ENCODE measurements at regions not wholly inside any gene's neighbourhood (a gene's known extent, or its start where the extent isn't known, plus 50 kb on each side); places are given as distances from the start of the nearest gene placed in this dataset.

DNA sequence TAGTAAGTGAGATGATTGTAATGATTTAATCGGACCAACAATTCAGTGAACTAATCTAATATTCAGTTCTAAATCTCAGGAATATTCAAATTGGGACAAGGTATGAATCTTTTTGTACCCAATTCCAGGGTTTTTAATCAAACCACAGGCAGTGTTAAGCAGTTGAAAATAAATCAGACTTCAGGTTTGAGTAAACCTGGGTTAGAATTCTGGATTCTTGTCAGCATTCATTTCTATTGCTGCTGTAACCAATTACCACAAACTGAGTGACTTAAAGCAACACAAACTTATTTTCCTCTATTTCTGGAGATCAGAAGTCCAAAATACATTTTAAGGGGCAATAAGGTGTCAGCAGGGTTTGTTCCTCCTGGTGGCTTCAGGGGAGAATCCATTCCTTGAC is 208.4 kb upstream of the ZPLD1 start:
- H3K36me3 ChIP-seq = no peaks in the 10 kb centered on the region
- TF ChIP-seq, protein P1, sequence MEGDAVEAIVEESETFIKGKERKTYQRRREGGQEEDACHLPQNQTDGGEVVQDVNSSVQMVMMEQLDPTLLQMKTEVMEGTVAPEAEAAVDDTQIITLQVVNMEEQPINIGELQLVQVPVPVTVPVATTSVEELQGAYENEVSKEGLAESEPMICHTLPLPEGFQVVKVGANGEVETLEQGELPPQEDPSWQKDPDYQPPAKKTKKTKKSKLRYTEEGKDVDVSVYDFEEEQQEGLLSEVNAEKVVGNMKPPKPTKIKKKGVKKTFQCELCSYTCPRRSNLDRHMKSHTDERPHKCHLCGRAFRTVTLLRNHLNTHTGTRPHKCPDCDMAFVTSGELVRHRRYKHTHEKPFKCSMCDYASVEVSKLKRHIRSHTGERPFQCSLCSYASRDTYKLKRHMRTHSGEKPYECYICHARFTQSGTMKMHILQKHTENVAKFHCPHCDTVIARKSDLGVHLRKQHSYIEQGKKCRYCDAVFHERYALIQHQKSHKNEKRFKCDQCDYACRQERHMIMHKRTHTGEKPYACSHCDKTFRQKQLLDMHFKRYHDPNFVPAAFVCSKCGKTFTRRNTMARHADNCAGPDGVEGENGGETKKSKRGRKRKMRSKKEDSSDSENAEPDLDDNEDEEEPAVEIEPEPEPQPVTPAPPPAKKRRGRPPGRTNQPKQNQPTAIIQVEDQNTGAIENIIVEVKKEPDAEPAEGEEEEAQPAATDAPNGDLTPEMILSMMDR (IDR thresholded peaks at IDR 0.05; ENCODE audit: low read depth, low read length) = no peak
- H3K4me3 ChIP-seq (ENCODE audit: low read depth, low read length) = no peak overlapping the region
- DNase-seq = no peak
- no peaks in the 10 kb centered on the region for H3K9me3 ChIP-seq (ENCODE audit: severe bottlenecking)
- H3K27me3 ChIP-seq (ENCODE audit: insufficient read depth, low read depth, severe bottlenecking) = no peaks in the 10 kb centered on the region
- H3K27ac ChIP-seq = no peak overlapping the region

DNA sequence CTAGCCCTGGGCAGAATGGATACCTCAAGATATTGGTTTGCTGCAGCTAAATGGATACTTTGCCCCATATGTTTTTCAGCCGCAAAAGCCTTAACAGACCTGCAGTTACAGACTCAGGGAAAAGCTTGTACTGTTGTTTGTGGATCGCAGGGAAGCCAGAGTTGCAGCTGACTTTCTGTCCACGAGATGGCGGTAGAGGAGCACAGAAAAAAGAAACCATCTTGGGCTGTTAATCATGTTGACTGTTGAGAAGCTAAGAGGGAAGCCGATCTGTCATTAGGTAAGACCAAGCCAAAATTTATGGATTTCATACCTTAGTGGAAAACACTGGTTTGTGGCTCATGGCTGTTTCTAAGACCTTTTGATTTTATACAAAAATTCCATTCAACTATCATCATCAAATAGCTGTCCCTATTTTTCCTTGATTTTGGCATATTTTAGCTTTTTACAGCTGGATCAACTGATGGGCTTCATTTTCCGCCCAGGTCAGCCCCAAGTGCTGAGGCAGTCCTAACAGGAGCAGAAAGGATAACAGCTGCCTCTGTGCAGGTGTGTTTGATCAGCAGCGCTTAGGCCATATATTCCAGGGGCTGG is 205.7 kb upstream of the ZPLD1 start:
- TF ChIP-seq, protein P1 (IDR thresholded peaks at IDR 0.05; ENCODE audit: low read depth, low read length) = peak; percentile 83
- peak; percentile 70 for DNase-seq
- no peaks in the 10 kb centered on the region for H3K27me3 ChIP-seq (ENCODE audit: insufficient read depth, low read depth, severe bottlenecking)
- no peak overlapping the region for H3K4me3 ChIP-seq (ENCODE audit: low read depth, low read length)
- no peaks in the 10 kb centered on the region for H3K36me3 ChIP-seq
- no peak overlapping the region; the same call in 1 of the 2 replicates for H3K27ac ChIP-seq
- no peaks in the 10 kb centered on the region for H3K9me3 ChIP-seq (ENCODE audit: severe bottlenecking)

DNA sequence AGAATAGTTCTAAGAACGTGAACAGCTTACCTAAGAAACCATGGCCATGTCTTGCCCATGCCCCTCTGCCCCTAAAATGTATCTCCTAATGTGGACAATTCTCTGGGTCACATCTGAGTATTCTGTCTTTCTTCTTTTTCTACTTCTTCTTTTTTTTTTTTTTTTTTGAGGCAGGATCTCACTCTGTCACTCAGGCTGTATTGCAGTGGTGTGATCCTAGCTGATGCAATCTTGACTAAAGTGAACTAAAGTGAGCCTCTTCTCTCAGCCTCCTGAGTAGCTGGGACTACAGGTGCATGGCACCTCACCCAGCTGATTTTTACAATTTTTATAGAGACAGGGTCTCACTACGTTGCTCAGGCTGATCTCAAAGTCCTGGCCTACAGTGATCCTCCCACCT is 204.8 kb upstream of the ZPLD1 start:
- no peak overlapping the region for H3K4me3 ChIP-seq (ENCODE audit: low read depth, low read length)
- no peaks in the 10 kb centered on the region for H3K27me3 ChIP-seq (ENCODE audit: insufficient read depth, low read depth, severe bottlenecking)
- no peak for DNase-seq
- no peak overlapping the region for H3K27ac ChIP-seq
- no peaks in the 10 kb centered on the region for H3K36me3 ChIP-seq
- no peaks in the 10 kb centered on the region for H3K9me3 ChIP-seq (ENCODE audit: severe bottlenecking)
- TF ChIP-seq, protein P1 (IDR thresholded peaks at IDR 0.05; ENCODE audit: low read depth, low read length) = no peak

DNA sequence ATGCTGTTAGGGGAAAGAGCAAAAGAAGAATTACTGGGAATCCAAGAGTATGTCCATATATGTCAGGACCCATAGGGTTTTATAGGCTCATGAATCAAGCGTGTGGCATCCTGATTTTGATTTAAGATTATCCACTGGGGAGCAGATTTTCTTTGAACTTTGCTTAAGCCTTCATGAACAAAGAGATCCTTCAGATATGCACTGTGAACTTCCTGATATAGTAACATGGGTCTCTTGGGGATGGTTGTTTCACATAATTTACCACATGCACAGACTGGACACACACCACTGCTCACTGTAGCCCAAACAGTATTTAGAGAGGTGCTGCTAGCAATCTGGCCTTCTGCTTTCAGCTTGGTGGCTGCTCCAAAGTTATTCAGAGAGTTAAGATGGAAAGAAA is 200.9 kb upstream of the ZPLD1 start:
- Histone ChIP-seq H3K27ac (no peak overlapping the region), H3K9me3 (ENCODE audit: severe bottlenecking) (no peaks in the 10 kb centered on the region), H3K36me3 (no peaks in the 10 kb centered on the region), H3K27me3 (ENCODE audit: insufficient read depth, low read depth, severe bottlenecking) (no peaks in the 10 kb centered on the region), H3K4me3 (ENCODE audit: low read depth, low read length) (no peak overlapping the region)
- no peak for DNase-seq
- TF ChIP-seq, protein P1 (IDR thresholded peaks at IDR 0.05; ENCODE audit: low read depth, low read length) = no peak

DNA sequence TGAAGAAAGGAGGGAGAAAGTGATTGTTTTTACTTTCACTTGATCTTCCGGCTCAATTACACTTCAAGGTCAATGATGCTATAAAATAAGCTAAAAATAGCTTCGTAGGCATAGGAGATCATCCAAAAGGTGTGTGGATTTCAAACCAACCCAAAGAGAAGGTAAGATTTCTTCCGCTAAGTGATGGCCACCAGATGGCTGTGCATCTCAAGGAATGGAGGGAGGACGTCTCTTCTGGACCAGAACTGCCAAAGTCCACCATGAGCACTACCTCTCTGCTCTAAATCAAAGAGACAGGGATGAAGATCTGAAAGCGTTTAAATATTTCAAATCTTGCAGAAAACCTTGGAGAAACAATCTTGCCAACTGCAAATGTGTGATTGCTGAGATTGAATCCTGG is 199.1 kb upstream of the ZPLD1 start:
- H3K27me3 ChIP-seq (ENCODE audit: insufficient read depth, low read depth, severe bottlenecking) = no peaks in the 10 kb centered on the region
- TF ChIP-seq, protein P1 (IDR thresholded peaks at IDR 0.05; ENCODE audit: low read depth, low read length) = peak; percentile 74
- DNase-seq = peak; percentile 56
- H3K36me3 ChIP-seq = no peaks in the 10 kb centered on the region
- H3K27ac ChIP-seq = no peak overlapping the region
- H3K4me3 ChIP-seq (ENCODE audit: low read depth, low read length) = no peak overlapping the region
- no peaks in the 10 kb centered on the region for H3K9me3 ChIP-seq (ENCODE audit: severe bottlenecking)

DNA sequence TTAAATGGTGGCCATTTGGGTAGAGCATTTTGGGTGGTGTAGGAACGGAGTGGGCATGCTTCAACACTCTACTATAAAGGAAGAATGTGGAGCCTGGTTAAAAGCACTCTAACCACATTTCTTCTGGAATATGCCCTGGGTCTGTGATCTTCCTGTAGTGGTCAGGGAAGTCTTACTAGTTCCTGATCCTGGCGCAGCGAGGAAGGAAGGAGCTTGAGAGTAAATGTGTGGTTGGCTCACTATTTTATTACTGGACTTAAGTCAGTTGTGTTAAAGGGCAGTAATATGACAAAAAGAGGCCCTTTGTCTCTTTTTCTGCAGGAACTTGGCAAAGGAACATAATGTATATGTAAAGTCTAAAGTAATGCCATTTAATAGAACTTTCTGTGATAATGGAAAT is 197.6 kb upstream of the ZPLD1 start:
- Histone ChIP-seq H3K36me3 (no peaks in the 10 kb centered on the region), H3K27ac (no peak overlapping the region), H3K4me3 (ENCODE audit: low read depth, low read length) (no peak overlapping the region), H3K27me3 (ENCODE audit: insufficient read depth, low read depth, severe bottlenecking) (no peaks in the 10 kb centered on the region), H3K9me3 (ENCODE audit: severe bottlenecking) (no peaks in the 10 kb centered on the region)
- DNase-seq = no peak
- TF ChIP-seq, protein P1 (IDR thresholded peaks at IDR 0.05; ENCODE audit: low read depth, low read length) = no peak
